ENCODE measurements at regions not wholly inside any gene's neighbourhood (a gene's known extent, or its start where the extent isn't known, plus 50 kb on each side); places are given as distances from the start of the nearest gene placed in this dataset.

DNA sequence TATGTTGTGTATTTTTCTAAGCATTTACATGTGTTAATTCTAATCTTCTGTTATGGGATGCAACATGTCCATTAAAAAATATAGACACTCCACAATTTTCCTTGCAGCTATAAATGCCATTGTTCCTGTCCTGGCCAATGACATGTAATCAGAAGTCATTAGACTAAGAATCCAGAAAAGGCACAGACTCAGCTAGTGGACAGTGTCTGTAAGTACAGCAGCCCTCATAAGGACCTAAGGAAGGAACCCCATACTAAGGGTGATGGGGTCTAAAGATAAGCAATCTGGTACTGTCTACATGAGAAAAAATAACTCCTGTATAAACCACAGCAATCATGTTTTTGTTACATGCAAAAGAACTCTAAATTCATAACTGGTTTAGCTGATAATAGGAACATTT is 115.9 kb downstream of the GPR85 start:
- TF ChIP-seq, protein P1, sequence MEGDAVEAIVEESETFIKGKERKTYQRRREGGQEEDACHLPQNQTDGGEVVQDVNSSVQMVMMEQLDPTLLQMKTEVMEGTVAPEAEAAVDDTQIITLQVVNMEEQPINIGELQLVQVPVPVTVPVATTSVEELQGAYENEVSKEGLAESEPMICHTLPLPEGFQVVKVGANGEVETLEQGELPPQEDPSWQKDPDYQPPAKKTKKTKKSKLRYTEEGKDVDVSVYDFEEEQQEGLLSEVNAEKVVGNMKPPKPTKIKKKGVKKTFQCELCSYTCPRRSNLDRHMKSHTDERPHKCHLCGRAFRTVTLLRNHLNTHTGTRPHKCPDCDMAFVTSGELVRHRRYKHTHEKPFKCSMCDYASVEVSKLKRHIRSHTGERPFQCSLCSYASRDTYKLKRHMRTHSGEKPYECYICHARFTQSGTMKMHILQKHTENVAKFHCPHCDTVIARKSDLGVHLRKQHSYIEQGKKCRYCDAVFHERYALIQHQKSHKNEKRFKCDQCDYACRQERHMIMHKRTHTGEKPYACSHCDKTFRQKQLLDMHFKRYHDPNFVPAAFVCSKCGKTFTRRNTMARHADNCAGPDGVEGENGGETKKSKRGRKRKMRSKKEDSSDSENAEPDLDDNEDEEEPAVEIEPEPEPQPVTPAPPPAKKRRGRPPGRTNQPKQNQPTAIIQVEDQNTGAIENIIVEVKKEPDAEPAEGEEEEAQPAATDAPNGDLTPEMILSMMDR (optimal IDR thresholded peaks at IDR 0.05 in 1 of 3, IDR thresholded peaks at IDR 0.05 in 1 of 3, conservative IDR thresholded peaks at IDR 0.05 in 1 of 3; ENCODE audit: extremely low read depth in 1 of 3, insufficient read depth in 2 of 3, low read length in 3 of 3) = no peak
- no peak for TF ChIP-seq EZH2 (IDR thresholded peaks at IDR 0.05; ENCODE audit: low read length)

All from keratinocyte (primary cell).